HG02885 (cell line): ENCODE measurements at regions not wholly inside any gene's neighbourhood (a gene's known extent, or its start where the extent isn't known, plus 50 kb on each side); places are given as distances from the start of the nearest gene placed in this dataset.
"Not testable (repeated sequence)": the region's sequence is repeated elsewhere in the genome, so short reads cannot be mapped to it uniquely, and the experiment has no call there.

Experiments
- ATAC-seq: cut with Tn5 transposase; IDR thresholded peaks from one replicate; pipeline ENCODE4 v1.9.1; 2021; ENCODE audit warnings: mild to moderate bottlenecking; ENCODE audit not compliant: unreplicated experiment, poor library complexity

DNA sequence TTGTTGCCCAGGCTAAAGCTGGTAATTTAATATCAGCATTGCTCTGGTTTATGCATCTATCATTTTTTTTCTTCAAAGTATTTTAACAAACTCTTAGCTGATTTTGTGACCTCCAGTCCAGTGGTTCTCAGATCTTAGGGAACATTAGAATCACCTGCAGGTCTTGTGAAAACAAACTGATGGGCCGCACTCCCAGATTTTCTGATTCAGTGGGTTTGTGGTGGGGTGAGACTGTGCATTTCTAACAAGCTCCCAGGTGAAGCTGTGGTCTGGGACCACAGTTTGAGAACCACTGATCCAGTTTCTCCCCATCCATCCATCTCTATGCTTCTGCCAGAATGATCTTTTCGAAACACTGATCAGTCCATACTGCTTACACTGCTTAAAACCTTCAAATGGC lies 305.7 kb upstream of the USP24 start:
- ATAC-seq = no peak

DNA sequence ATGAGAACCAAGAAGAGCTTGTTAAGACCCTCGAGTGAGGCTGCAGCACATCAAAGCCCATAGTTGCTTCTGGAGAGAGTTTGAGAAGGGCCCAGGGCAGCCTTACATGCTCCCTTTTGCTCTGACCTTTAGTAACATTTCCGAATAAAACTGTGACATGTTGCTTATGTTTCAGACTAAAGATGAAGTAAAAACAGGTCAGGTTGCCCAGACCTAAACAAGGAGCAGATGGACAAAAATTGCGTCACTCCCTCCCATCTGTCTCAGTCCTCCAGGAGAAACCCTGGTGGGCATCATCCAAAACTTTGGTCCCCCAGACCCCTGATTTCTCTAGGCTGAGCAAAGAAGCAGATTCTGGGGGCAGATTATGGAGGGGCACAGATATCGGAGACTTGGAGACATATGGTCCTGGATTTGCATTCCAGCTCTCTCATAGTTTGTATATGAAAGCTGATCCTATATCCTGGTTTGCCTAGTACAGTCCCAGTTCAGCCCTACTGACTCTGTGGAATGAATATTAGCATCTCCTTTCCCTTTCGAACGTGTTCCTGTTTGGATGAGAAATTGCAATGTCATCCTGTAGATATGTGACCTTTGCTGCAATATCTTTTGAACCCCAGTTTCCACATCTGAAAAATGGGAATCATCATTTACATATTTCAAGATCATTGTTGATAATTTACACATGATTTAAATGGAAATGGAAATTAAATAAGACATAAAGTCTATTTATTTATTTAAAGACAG lies 304.9 kb upstream of the USP24 start:
- no peak for ATAC-seq

DNA sequence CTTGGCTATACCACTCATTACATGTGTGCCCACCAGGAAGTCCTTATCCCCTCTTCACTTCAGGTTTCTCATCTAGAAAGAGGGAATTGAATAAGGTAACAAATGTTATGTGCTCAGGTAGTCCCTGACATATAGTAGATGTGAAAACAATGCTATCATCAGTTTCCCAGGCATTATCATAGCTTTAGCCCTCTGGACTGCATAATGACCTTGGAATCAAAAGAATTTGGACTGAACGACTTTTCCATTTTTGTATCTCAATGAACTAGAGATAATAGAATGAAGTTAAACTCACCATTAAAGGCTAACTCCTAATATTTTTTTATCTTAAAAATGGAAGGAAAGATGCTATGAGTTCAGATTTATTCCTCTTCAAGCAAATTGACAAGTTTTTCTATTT lies 304.1 kb upstream of the USP24 start:
- no peak for ATAC-seq

DNA sequence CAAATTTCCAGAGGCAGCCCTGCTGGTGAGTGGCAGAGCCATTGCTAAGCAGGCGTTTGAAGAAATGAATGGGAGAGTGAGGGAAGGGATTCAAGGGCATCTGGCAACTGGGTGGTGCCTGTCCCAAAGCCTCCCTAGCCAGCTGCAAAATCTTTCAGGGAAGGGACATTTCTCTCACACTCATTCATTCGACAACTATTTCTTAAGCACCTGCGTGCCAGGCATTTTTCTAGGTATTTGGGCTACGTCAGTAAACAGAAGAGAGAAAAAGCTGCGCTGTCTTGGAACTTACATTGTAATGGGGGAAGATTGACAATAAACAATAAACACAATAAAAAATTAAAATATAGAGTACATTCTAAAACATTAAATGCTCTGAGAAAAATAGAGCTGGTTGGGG lies 301.9 kb upstream of the USP24 start:
- no peak for ATAC-seq

DNA sequence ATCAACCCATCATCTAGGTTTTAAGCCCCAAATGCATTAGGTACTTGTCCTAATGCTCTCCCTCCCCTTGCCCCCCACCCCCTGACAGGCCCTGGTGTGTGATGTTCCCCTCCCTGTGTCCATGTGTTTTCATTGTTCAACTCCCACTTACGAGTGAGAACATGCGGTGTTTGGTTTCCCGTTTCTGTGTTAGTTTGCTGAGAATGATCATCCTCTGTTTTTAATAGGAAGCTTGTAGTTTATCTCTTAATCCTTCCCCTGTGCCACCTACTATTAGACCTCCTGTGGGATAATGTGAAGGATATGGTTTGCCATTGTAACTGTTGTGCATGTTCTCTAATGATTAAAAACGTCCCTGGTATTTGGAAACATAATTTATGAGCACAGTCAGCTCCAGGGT lies 299.4 kb upstream of the USP24 start:
- not testable (repeated sequence) for ATAC-seq

DNA sequence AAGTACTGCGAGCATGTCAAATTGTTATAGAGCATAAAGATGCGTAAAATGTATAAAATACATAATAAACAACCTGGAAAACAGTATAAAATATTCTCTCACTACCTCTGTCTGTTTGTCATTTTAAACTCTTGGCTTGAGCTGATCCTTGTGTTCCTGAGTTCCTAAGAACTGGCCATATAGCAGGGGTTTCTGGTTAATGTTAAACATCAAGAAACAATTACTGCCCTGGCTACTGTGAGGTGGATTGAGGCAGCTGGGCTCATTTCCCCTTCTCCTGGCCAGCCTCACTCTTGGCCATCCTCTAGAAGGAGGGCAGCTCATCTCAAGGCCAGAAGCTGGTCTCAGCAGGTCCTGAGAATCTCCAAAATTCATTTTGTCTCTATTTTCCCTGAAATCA lies 297.3 kb upstream of the USP24 start:
- no peak for ATAC-seq

DNA sequence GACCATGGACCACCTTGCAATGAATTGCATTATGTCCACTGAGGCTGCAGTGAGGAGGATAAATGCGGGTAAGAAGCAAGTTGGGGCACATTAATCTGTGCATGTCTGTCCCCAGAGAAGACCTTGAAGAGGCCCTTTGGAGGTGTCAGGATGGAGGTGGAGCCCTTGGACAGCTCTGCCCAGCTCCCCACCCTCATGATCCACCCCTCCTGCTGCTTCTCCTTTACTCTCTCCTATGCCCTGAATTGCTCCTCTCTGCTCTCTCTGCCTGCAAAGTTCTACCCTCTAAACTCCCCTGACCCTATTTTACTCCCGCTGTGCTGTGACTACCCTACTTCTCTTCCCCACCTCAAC lies 292.4 kb upstream of the USP24 start:
- ATAC-seq = no peak

DNA sequence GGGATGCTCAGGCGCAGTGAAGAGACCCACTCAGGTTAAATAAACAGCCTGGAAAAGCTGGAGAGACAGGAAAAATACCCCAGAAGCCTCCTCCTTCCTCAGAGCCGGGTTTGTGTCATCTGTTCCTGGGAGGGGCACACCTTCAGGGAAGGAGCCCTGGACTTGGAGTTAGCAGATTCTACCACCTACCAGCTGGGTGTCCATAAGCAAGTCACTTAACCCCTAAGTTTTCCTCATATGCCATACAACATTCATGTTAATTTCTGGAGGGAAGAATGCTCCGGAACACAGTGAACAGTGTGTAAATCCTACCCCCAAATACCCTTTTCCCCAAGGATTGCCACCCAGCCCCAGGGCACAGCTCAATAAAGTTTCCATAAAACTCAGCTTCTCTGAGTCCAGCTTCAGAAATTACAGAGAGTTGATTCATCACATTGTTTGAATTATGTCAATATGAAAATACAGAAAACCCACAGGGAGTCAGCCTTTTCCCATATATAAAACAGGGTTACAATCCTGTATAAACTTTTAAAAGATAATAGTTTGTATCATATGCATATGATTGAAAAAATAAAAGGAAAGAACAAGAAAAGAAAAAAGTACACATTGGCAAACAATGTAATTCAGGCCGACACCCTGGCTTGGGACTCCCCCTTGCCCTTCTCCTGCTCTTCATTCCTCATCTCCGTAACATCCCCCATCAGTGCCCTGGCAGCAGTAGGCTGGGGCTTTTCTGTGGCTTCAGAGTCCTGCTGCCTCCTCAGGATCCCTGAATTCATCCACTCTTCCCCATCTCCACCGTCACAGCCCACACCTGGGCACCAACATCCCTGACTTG lies 291.8 kb upstream of the USP24 start:
- no peak for ATAC-seq

DNA sequence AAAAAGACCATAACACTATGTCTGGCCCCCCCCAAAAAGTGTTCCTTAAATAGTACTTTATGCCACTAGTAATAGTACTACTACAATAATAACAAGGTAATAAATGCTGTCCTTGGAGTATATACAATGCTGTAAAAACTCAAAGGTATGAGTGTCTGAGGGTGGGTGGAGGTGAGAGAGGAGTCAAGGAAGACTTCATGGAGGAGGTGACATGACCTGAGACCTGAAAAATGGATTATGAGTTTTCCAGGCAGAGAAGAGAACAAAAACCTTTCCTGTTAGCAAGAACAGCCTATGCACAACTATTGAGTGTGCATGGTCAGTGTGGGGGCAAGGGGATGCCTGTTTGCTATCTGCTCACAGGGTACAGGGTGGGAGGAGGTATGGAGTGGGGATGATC lies 290.2 kb upstream of the USP24 start:
- ATAC-seq = no peak

DNA sequence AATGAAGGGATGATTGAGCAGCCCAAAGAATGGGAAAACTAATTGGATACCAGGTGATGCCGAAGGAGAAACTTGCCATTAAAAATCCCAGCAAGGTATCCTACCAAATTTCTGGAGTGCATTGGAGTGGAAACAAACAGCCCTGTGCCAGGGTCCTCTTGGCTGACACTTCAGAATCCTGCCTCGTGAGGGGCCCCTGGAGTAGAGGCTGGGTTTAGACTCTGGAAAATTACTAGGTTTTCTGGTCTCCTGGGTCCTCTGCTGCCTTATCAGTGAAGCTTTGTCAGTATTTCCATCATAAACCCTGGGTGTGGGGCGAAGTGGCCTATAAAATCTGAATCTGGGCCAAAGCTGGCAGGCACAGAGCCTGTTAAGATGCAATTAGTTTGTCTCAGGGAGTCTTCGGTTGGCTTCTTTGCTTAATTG lies 289.2 kb upstream of the USP24 start:
- ATAC-seq = no peak

DNA sequence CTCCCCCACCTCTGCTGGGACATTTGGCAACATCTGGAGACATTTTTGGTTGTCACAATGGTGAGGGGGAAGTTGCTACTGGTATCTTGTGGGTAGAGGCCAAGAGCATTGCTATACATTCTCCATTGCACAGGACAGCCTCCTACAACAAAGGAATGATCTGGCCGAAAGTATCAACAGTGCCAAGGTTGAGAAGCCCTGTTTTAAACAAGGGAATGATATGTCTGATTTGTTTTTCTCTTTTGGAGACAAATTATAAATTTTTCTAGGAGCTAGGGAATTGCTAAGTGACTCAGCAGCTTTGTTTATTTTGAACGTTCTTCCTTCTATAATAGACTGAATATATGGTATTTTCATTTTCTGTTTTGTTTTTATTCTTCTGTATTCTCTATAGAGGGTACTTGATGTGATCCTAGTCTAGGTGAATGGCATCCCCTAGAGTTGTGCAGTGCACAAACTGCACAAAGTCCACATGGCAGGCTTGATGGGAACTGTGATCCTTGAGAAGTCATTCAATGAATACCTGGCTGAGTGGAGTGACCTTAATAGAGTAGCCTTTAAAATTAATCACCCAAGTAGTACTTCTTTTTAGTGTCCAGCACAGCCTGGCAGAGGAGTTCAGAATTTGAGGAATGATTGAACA lies 288.6 kb upstream of the USP24 start:
- ATAC-seq = no peak

DNA sequence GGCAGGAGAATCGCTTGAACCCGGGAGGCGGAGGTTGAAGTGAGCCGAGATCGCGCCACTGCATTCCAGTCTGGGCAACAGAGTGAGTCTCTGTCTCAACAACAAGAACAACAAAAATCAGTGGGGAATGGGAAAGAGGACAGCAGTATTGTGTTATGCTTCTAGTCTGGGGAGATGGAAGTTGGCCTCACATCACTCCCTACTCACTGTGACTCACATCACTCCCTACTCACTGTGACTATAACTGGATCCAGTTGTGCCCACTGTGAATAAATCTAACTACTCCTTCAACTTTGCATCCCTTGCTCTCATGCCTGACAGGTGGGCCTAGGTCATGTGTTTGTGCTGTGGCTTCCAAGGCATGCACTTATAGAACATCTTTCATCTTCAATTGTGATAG lies 285.4 kb upstream of the USP24 start:
- no peak for ATAC-seq

DNA sequence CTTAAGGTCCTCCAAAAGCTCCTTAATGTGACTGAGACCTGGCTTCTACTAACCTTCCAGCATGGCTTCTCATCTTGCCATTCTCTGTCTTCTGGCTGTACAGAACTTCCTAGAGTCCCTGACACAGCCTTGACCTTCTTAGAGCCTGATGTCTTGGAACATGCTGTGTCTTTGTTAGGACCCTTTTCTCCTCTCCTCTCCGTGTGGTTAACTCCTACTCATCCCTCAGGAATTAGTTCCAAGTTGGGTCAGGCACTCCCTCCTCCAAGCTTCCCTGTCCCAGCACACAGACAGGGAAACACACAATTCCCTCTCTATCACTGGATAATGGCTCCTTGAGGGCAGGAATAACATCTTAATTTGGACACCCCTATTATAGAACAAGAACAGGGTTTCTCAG lies 275.4 kb upstream of the USP24 start:
- no peak for ATAC-seq

DNA sequence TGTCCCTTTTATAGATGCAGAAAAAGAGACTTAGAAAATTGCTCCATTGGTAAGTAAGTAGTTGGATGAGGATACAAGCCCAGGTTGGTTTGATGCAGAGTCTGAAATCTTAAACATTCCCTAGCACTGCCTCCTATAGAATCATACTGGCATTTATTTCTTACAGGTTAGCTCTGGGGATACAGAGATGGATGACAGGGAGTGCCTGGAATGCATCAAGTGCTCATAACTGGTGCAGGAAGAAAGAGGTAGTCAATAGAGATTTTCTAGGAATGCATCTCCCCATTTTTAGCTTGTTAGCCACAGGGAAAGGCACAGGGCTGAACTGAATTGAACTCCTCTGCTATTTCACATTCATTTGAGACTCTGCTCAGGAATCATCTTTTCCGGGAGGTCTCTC lies 269.0 kb upstream of the USP24 start:
- ATAC-seq = no peak

DNA sequence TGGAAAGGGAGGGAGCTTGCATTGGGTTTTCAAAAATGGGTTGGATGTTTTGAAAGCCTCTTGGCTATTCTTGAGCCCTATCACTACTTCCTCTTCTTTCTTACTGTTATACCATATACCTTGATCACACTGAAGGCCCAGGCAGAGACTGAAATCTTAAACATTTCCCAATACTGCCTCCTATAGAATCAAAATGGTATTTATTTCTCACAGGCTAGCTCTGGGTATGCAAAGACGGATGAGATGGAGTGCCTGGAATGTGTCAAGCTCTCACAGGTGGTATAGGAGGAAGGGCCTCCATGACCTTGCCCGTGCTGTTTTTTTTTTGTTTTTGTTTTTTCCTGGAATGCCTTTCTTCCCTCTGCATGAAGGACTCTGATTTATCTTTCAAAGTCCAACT lies 268.4 kb upstream of the USP24 start:
- no peak for ATAC-seq

DNA sequence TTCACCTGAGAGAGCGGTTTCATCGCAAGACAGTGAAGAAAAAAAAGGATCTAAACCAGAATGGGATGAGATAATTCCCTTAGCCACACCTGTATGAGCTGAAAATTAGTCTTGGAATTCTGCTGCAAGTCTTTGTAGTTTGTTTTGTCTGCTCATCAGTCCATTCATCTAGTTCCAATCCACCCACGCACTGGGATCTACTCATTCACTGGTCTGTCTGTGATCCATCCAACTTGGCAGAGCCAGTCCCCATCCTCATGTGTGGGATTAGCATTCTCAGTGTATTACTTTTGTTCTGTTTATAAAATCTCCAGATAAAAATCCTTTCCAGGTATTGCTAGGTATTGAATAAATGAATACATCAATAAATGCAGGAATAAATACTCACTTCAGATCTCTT lies 266.5 kb upstream of the USP24 start:
- no peak for ATAC-seq

DNA sequence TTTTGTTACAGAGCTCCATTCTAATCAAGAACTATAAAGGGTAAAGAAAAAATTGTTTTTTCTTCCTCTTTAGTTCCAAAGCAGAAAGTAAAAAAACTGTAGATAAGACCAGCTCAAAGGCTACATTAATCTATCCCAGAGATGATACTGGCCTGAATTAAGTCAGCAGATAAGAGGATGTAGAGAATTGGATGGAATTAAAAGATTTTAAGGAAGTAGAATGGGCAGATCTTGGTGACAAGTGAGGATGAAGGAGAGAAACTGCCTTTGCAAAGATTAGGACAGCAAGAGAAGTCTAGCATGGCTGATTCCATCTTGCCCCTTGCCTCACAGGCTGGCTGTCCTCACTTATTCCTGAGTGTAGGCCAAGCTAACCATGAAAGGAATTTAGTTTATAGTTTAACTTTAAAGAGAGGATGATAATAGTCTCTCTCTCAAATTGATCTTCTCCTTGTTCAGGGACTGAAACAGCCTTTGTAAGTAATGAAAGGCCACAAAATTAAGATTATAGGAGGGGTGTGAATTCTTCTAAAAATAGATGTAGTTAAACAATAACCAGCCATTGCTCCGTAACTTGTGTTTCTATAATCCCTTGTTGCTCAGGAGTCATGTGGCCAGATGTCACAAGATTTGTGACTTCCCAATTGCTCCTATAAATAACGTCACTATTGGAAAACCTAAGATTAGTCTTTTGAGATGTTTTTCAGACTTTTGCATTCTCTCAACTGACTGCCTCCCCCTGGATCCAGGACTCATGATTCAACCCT lies 265.0 kb upstream of the USP24 start:
- ATAC-seq = no peak

DNA sequence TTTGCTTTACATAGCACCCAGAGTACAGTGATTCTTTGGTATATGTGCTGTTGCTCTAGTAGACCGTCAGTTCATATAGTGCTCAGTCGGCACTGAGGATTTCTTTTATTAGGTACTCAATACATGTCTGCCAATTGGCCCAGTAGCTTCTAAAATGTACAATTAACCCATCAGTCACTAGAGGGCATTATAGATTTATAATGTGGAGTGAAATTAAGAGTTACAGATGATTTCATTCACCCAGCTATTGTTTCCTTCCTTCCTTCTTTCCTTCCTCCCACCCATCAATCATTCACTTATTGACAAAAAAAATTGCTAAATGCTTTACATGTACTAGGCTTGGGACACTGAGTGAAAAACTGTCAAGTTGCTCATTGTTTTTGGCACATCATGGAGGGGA lies 263.6 kb upstream of the USP24 start:
- no peak for ATAC-seq

DNA sequence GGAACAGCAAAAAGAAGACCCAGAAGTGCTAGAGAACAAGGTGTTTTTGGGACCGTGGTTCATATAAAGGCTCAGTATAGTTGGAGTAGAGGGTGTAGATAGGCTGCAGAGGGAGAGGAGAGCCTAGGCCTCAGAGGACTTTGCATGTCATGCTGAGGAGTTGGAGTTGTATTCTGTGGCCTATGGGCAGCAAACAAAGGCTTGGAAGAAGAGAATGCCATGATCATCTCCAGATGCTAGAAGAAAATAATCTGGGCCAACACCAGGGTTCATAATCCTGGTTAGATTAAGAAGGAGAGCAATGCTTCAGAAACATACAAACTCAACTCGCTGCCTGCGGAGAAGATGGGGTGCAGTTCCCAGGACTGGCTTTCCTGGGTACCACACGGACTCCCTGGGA lies 262.8 kb upstream of the USP24 start:
- no peak for ATAC-seq

DNA sequence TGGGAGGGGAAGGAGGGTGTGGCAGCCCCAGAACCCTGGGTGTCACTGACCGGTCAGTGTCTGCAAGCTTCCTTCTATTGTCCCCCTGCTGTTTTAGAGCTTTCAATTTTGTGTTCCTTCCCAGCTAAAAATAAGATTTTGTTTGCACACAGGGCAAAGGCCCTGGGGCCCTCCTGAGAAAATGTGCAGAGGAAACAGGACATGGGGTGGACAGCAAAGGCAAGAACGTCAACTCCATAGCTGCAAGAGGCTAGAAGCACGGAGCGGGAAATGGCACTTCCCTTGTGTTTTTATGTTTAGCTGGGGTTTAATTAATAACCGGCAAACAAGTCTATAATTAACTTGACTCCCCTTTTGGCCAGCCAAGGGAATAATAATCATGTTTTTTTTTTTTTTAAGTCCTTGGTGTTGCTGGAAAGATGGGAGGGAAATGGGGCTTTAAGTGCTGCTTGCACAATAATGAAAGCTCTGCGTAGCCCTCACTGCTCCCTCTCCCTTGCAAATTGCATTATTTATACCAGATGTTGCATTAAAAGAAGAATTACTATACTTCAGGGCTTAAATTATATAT lies 261.4 kb upstream of the USP24 start:
- no peak for ATAC-seq
